PC-9 (cell line): ENCODE measurements at regions not wholly inside any gene's neighbourhood (a gene's known extent, or its start where the extent isn't known, plus 50 kb on each side); places are given as distances from the start of the nearest gene placed in this dataset.

Source experiments
- CTCF ChIP-seq: fragments of 200-600 bp; sonication (generic); conservative IDR thresholded peaks from 2 replicates; pipeline ENCODE4 v1.6.1; 2017; ENCODE audit warnings: mixed run types, antibody characterized with exemption, mild to moderate bottlenecking, moderate library complexity
- EZH2 ChIP-seq: fragments of 200-600 bp; sonication (generic); IDR thresholded peaks from 2 replicates; pipeline ENCODE4 v1.8.0; 2017; ENCODE audit warnings: antibody characterized with exemption, low read depth

GRCh38 chr2:106034325-106034724 is 159.8 kb downstream of the UXS1 start:
- TF ChIP-seq EZH2 (no peak), CTCF (no peak)
